C4-2B (cell line): ENCODE measurements at regions not wholly inside any gene's neighbourhood (a gene's known extent, or its start where the extent isn't known, plus 50 kb on each side); places are given as distances from the start of the nearest gene placed in this dataset.

Experiments
- H3K27ac ChIP-seq: fragments of 450-650 bp; 2 replicates; pipeline ENCODE4 v1.5.1; 2017
- ZFX ChIP-seq: fragments of 450-650 bp; IDR thresholded peaks from 2 replicates; pipeline ENCODE4 v1.6.1; 2017
- TF ChIP-seq, protein P1 (sequence below): fragments of 450-650 bp; conservative IDR thresholded peaks from 2 replicates; pipeline ENCODE4 v1.5.1; 2017; ENCODE audit warnings: mild to moderate bottlenecking

DNA sequence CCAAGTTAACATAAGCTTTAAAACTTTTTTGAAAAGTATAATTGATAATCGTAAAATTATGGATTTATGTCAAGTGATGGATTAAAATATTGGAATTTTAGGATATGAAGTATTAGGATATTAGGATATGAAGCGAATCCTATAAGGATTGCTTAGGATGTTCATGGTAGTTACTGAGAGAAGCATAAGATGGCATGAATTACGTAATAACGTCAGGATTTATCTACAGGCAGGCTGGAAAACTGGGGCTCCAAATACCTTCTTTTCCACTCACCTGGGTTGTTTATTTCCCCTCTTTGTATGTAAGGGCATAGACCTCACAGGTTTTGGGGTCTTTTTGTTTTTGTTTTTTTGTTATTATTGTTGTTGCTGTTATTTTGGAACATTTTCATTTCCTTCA, 65.2 kb upstream of the TMEM33 start:
- no peak for TF ChIP-seq ZFX
- TF ChIP-seq, protein P1, sequence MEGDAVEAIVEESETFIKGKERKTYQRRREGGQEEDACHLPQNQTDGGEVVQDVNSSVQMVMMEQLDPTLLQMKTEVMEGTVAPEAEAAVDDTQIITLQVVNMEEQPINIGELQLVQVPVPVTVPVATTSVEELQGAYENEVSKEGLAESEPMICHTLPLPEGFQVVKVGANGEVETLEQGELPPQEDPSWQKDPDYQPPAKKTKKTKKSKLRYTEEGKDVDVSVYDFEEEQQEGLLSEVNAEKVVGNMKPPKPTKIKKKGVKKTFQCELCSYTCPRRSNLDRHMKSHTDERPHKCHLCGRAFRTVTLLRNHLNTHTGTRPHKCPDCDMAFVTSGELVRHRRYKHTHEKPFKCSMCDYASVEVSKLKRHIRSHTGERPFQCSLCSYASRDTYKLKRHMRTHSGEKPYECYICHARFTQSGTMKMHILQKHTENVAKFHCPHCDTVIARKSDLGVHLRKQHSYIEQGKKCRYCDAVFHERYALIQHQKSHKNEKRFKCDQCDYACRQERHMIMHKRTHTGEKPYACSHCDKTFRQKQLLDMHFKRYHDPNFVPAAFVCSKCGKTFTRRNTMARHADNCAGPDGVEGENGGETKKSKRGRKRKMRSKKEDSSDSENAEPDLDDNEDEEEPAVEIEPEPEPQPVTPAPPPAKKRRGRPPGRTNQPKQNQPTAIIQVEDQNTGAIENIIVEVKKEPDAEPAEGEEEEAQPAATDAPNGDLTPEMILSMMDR = no peak
- no peak overlapping the region for H3K27ac ChIP-seq

DNA sequence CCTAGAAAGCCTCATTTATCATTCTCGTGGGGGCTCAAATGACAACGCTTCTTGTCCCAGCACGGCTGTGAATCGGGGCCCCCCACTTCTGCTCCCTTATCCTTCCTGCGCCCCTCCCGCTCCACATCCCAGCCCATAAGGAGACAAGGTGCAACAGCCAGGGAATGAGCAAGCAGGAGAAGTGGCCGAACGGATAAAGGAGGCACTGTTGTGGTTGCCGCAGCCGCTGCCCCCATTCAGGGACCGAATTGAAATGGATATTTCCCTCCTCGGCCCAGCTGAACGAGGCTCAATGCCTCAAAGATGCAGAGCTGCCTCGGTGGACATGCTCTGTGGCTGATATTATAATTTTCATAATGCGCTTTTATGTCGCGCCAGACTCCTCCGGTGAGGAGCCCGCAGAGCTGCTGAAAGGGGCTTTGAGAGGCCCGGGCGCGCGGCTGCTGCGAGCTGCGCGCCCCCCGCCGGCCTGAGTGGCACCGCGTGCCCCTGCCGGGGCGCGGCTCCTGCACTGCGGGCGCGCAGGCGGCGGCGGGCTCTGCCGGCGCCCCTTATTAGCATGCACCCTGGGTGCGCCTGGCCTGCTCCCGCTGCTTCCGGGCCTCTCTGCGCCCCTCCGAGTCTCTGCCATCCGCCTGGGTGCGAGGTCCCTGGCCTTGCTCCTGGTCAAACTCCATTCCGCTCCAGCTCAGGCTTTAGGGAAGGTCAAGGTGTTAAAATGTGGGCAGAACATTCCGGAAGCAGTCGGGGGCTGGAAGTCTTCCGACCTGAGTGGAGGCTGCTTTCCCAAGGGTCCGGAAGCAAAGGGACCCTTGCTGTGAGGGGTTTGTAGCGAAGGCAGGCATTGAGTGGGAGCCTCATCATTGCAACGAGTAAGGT, 68.2 kb upstream of the TMEM33 start:
- no peak overlapping the region for H3K27ac ChIP-seq
- TF ChIP-seq, protein P1 = no peak
- TF ChIP-seq ZFX = no peak

DNA sequence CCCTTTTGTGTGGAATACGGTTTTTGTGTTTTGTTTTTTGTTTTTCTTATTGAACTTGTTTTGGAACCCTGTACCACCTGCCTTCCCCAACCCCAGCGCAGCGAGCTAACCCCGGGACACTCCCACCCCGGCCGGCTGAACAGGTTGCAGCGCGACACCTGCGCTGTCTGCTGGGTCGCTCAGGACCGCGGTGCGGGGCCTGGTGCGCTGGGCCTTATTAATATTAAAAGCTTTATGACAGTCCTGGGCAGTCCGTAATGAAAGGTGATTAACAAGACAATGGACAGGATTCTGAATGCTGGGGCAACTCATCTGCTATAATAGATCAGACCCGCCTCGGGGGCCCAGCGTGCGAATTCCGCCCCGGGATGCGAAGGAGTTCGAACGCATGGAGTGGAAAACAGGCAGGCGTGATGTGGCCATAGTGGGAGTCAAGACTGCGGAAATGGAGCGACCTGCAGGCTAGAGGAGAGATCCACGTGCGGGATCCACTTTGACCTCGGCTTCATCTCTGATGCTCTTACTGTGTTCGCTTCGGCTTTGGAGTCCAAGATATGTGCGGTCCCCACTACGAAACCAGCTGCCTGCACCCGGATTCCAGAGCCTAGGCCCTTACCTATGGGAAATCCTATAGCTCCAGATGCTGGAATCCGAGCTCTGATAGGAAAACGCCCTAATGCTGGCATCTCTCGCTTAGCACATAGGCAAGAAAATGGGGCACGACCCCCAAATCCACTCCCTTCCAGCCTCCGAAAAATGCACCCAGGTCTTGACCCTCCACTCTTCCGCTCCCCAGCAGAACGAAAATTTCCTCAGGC, 69.0 kb upstream of the TMEM33 start:
- TF ChIP-seq, protein P1 = no peak
- TF ChIP-seq ZFX = no peak
- H3K27ac ChIP-seq = no peak overlapping the region

DNA sequence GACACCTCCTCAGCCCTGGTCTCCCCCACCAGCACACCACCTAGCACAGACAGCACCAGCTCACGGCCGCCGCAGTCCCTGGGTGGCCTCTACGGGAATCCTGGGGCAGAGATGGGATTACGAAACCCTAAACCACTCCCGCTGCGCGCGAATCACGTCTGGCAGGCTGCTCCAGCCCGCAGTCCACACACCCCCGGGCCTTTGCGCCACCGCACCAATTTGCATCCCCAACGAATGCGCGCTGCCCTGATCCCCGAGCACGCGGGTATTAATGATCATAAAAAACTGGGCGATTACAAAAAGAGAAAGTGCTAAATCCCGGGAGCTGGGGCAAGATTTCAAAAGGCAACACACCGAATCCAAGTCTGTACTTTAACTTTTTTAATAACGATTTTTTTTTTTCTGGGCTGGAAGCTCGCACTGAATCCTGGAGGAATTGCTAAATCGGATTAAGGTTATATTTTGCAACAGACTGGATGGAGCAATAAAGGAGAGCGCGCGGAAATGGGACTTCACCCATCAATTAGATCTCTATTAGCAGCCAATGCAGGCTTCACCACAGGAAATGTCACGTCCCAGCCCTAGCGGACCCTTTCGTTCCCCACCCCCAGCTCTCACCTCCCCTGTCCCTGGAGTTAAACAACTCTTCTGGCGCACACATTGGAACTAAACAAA, 69.8 kb upstream of the TMEM33 start:
- TF ChIP-seq, protein P1 = no peak
- no peak for TF ChIP-seq ZFX
- H3K27ac ChIP-seq = no peak overlapping the region

DNA sequence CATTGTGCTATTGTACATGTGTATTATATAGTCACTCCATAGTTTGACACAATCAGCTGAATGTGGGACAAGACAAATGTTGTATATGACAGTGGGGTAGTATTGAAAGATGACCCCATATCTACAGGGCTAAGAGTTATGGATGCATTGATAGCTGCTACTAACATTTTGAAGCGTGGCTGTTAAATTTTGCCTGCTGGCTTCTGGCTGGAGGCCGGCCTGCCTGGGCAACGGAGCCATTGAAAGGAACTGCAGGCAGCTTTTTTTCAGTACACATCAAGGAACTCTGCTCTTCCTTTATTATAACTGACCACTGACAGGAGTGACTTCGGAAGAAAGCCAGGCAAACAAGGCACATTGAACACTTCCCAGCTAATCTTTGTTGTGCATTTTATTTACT, 76.1 kb upstream of the TMEM33 start:
- H3K27ac ChIP-seq = no peak overlapping the region

DNA sequence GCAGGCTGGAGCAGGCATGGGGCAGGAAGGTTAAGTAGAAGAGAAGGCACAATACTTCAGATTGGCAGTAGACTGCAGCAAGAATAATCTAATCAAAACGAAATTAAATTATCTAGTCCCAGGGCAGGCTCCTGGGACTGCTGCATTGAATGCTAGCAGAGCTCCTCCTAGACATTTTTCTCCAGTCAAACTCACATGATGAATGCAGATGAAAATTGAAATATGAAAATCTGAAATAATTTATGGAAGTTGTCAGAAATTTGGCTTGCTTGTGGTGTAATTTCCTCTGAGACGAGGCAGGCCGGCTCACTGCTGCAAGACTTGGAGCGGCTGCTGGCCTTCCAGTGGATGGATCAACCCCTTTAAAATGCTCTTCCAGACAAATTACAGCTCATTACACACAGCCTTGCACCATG, 78.0 kb upstream of the TMEM33 start:
- no peak overlapping the region for H3K27ac ChIP-seq
- no peak for TF ChIP-seq ZFX

More for the DNA sequence above, 76.1 kb upstream of the TMEM33 start:
- TF ChIP-seq, protein P1 = no peak
- TF ChIP-seq ZFX = no peak

DNA sequence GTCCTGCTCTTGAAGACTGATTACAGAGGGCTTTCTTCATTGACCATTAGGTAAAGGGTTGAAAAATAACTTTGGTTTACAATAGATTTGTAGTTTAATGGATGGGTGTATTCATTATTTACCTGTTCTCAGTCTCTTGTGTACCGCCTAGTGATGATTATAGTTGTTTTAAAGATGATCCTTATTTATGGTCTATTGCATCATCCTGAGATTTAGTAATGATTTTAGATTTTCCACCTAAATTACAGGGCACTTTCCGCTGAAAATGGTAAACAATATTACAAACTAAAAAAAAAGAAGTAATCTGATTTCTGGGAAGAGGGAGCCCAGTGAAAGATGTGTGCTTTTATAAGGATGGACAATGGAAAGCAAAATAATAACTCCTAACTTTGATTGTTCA, 78.4 kb upstream of the TMEM33 start:
- TF ChIP-seq, protein P1 = no peak
- TF ChIP-seq ZFX = no peak
- H3K27ac ChIP-seq = no peak overlapping the region
